Neural progenitor cell (in vitro differentiated cells): ENCODE measurements at regions not wholly inside any gene's neighbourhood (a gene's known extent, or its start where the extent isn't known, plus 50 kb on each side); places are given as distances from the start of the nearest gene placed in this dataset.

ENCODE experiments used
- CTCF ChIP-seq: fragments of 200-600 bp; sonication (generic); IDR thresholded peaks from 2 replicates; pipeline ENCODE4 v1.5.1; 2017; ENCODE audit warnings: antibody characterized with exemption, mild to moderate bottlenecking
- EZH2 ChIP-seq: fragments of 200-600 bp; sonication (generic); IDR thresholded peaks from 2 replicates; pipeline ENCODE4 v1.6.1; 2017; ENCODE audit warnings: antibody characterized with exemption, mild to moderate bottlenecking, moderate library complexity
- EZH2phosphoT487 ChIP-seq: fragments of 200-600 bp; sonication (generic); IDR thresholded peaks from 2 replicates; pipeline ENCODE4 v1.6.1; 2017; ENCODE audit warnings: antibody characterized with exemption

GRCh38 chr1:87804128-87804527 lies 475.4 kb downstream of the LMO4 start:
- TF ChIP-seq EZH2, result no peak
- no peak for TF ChIP-seq CTCF
- no peak for TF ChIP-seq EZH2phosphoT487
